Putamen (tissue), 1 donor: ENCODE measurements at regions not wholly inside any gene's neighbourhood (a gene's known extent, or its start where the extent isn't known, plus 50 kb on each side); places are given as distances from the start of the nearest gene placed in this dataset.

Experiments used
- DNase-seq: peaks from one replicate; pipeline ENCODE4 v3.0.0-alpha.2; 2016; ENCODE audit warnings: low spot score

- no peak for DNase-seq
Measured at GRCh38 chr5:40413743-40414142, 266.0 kb upstream of the PTGER4 start.

- no peak for DNase-seq
Measured at GRCh38 chr5:40412771-40413170, 266.9 kb upstream of the PTGER4 start.

- DNase-seq = peak; percentile 16
Measured at GRCh38 chr5:40410964-40411635, 268.6 kb upstream of the PTGER4 start.

DNA sequence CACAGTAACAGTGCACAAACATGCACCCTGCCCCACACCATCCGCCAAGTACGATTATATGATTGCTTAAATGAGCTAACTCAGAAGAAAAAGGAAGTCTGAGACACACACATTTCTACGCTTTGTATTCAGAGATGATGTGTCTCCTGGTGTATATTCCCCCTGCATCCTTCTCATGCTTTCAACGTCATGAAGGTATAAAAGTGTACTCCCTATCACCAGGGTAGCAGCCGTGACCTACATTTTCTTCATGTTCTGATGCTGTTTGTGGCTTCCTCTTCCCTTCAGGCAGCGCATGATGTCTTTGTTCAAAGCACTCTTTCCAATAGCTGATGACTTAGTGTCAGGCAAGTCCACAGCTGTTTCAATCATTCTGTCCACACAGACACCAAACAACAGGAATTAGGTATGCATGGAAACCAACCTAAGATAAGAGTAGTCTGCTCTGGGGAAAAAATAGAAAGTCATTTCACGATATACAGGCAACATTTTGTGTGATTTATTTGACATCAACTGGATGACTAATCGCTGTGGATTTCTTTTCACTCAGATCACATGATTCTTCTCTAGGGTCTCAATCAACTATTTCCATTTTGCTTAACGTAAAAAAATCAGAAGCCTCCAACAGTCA lies 269.4 kb upstream of the PTGER4 start:
- DNase-seq = no peak

GRCh38 chr5:40409601-40410000 lies 270.1 kb upstream of the PTGER4 start:
- DNase-seq = no peak

- no peak for DNase-seq
Measured at GRCh38 chr5:40406741-40407211, 272.9 kb upstream of the PTGER4 start.

DNA sequence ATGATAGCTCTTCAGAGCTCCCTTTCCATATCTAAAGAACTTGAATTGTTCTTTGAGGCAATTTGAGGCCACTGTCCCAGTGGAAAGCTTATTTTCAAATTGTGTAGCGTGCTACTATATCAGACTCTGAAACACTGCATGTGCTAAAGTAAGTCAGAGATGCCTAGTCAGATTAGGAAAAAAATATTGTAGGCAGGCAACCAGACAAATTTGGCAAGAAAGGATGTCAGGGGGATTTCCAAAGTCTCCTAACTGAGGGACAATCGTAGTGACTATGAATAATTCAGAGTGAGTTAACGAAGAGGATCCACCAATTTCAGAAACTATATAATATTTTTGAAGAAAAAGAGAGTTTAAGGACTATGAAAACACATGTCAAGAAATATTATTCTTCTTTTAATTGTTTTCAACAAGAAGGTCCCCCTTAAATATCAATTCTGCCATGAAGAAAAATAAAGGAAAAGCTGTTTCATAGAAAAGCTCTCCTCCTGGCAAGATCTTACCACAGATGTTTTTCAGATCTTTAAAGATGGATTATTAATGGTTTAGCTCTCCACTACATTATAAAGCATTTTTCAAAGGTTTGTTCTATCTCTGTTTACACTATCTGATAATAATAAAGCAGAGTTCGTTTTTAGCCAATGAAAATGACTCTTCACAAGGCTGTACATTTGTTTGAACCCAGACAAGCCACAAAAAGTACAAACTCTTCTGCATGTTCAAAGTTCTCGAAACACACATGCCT lies 273.5 kb upstream of the PTGER4 start:
- no peak for DNase-seq

DNA sequence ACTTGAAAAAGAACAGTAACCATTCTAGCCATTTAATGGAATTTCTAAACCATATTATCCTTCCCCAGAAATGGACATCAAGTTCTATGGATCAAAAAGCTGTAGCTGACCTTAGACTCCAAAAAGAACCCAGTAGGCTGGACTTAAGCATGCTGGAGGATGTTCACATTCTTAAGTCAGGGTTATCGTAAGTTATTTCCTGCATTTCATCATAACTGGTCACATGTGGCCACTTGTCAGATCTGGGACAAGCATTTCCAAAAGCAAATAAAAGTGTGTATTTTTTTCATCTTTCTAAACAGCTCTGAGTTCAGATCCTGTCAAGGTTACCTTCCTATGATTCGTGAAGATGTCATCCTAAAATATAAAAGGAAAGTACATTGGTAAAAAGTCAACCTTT lies 274.5 kb upstream of the PTGER4 start:
- DNase-seq = no peak

DNA sequence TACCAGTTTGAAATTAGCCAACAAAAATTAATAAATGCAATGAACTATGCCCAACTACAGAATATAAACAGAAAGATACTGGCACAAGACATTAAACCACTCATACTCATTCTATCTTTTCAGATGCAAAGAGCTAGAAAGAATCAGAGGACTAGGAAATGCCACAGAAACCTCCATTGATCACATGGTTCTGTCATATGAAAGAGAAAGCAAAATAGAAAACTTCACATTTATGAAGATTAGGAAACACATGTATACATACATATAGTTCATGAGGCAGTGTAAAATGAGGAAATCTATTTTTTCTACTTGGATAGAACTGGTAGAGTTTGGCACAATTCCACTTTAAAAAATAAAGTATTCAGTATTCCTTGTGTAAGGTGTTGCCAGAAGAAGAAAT lies 275.1 kb upstream of the PTGER4 start:
- no peak for DNase-seq

- DNase-seq = no peak
Measured at GRCh38 chr5:40402007-40402364, 277.7 kb upstream of the PTGER4 start.

GRCh38 chr5:40401284-40402006 lies 278.3 kb upstream of the PTGER4 start:
- no peak for DNase-seq

DNA sequence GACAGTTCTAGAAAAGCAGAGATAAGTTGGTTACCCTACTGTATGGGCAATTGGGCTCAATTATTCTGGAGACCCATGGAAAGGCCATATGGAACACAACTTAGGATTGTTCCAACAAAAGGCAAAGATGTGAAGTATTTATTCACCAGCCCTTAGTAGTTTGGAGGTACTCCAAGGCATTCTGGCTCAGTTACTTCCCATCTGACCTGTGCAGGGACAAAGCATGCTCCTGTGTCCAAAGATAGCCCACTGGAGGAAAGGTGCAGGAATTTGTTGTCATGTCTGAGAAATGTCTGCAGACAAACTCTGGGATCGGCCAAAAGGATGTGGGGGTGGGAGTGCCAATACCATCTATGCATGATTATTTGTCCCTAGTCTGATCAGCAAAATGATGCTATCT lies 279.5 kb upstream of the PTGER4 start:
- DNase-seq = no peak

DNA sequence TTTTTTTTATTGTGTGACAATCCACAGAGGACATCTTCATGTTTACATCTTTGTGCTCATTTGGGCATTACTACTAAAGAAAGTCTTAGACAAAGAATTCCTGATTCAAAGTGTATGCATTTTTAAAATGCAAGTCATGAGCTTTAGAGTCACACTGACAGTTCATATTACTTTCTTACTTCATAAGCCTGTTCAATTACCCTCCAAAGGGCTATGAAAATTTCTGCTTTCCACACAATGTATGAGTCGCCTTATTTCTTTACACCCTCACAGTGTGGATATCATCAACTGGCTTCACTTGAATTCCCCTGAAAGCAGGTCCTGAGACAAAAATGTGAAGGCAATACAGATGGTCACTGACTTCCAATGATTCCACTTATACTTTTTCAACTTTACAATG lies 280.4 kb upstream of the PTGER4 start:
- no peak for DNase-seq

DNA sequence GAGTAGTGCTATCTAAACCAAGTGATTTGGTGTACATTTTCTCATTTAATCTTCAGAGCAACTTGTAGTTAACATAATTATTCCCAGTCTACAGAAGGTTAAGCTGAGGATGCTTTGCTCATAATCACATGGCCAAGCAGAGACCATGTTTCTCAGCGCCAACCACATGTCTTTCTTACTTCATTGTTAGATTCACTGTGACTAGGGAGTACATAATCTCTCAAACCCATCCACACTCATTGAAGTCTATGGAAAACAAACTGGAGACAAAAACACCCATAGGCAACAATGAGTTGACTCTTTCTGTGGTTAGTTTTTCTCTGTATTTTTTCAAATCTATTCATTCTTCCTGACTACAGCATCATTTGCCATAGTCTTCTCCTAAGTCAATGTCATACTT lies 281.7 kb upstream of the PTGER4 start:
- no peak for DNase-seq

DNA sequence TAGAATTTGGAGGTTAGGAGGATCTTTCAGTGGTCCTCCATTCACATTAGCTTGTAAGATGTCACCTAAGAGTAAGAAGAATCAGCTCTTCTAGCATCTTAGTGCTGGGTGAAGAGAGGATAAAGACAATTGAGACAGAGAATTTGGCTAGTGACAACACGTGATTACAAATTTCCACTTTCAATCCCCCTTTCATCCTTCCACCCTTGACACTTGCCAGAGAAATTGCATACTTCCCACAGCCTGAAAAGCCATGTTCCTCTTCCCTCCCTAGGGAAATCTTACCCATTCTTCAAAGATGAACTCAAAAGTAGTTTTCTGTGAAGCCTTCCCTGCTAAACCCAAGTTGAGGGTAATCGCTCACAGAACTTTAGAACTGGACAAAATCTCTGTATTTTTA lies 282.6 kb upstream of the PTGER4 start:
- no peak for DNase-seq

DNA sequence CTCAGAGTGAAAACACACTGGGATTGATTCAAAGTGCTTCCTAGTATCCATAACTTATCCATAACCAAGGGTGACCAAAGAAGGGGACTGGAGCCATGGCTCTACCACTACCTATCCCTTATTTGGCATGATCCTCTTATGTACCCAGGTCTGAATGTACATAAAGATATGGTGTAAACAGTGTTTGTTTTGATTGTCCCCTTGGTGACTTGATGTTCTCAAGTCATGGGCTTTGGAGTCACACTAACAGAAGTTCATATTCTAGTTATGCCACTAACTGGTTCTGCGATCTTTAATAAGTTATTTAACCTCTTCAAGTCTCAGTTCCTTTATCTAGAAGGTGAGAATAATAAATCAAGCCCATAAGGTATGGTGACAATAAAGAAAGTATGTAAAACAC lies 283.4 kb upstream of the PTGER4 start:
- DNase-seq = no peak

DNA sequence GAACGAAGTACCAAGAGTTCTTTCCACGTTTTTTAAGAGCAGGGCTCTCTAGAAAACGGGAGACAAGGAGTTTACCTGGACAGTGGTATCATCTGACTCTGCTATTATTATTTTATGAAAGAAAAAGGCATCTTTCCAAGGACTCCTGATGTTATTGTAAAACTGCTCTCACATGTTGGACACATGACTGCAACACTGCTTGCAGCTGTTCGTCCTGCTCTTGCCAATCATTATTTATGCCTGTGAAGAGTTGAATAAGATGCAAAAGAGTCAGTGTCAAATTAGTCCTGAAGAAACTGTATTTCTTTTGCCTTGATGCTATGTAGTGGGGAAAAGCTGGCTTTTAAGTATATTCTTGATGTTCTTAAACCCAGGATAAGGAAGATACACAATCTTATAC lies 284.5 kb upstream of the PTGER4 start:
- no peak for DNase-seq

DNA sequence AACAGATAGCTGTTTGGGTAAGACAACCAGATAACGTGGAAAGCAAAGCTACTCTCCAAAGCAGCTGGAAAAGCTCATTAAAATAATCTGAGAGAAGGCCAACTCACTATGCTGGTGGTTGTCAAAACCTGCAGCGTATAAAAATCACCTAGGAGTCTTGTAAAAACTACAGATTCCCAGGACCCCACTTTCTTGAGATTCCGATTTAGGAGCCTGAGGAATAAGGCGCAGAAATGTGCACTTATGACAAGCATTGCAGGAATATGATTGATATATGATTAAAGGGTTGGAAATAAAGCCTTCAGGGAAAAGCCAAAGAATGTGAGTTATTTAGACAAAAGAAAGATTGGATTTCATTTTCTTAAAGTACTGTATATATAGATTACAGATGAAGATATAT lies 285.0 kb upstream of the PTGER4 start:
- DNase-seq = no peak

- no peak for DNase-seq
Measured at GRCh38 chr5:40391642-40392041, 288.1 kb upstream of the PTGER4 start.

DNA sequence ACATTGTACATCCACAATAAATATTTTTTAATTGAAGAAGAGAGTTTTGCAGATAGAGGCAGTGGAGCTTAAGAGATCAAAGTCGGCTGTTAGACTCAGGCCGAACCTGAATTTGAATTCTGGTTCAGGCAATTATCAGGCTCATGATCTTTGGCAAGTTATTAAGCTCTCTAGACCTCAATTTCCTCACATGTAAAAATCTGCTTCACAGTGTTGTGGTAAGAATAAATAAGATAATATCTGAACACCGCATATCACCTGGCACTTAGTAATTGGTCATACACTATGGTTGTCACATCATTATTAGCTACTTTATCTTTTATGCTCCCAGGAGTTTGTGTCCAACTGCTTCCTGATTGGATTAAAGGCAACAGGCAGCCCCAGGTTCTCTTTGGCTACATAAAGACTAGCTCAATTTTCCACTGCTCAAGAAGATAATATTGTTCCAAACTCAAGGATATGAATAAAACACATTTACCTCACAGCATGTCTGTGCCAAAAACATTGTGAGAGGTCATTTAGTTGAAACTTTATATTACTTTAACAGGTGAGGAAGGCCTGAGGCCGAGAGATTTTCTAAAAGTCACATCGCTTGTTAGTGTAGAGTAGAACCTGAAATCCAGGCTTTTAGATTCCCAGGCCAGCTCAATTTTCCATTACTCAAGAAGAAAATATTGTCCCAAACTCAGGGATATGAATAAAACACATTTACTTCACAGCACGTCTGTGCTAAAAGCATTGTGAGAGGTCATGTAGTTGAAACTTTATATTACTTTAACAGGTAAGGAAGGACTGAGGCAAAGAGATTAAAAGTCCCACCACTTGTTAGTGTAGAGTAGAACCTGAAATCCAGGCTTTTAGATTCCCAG lies 289.2 kb upstream of the PTGER4 start:
- no peak for DNase-seq

DNA sequence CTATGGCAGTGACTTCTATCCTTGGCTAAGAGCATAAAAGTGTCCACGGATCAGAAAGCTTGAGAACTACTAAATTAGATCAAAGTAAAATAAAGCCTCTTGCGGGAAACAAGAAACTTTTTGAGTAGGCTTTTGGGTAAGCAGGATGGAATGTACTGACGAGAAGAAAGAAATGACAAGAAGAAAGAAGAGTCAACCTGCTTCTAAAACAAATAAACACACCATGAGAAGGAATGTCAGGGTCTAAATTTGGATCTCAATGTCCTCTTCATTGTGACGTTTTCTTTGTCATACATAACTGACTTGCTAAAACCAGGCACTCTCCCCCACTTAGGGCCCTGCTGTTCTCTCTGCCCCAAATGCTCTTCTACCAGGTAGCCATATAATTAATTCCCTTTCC lies 290.1 kb upstream of the PTGER4 start:
- DNase-seq = no peak

DNA sequence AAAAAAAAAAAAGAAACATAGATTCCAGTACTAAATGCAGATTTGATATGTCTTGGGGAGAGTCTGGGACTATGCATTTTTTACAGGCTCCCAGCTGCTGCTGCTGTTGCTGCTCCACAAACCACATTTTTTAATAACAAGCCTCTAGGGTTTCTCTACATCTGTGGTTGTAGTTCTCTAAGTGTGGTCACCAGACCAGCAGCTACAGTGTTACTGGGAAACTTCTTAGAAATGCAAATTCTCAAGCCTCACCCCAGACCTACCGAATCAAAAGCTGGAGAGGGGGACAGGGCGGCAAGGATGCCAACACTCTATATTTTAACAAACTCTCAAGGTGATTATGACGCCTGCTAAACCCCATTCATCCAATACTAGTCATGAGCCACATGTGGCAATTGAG lies 293.4 kb upstream of the PTGER4 start:
- no peak for DNase-seq
